Astrocyte of the cerebellum (primary cell): ENCODE measurements at regions not wholly inside any gene's neighbourhood (a gene's known extent, or its start where the extent isn't known, plus 50 kb on each side); places are given as distances from the start of the nearest gene placed in this dataset.
"Not testable (repeated sequence)": the region's sequence is repeated elsewhere in the genome, so short reads cannot be mapped to it uniquely, and the experiment has no call there.

Experiments
- DNase-seq: peaks from one replicate; pipeline ENCODE4 v3.0.0-alpha.2; 2011; ENCODE audit warnings: low read depth
- H3K4me3 ChIP-seq: 2 replicates; pipeline ENCODE4 v1.5.1; 2011; ENCODE audit warnings: mild to moderate bottlenecking, low read depth, low read length, moderate library complexity
- CTCF ChIP-seq: IDR thresholded peaks from 2 replicates; pipeline ENCODE4 v1.5.1; 2012; ENCODE audit warnings: low read length, low read depth, moderate library complexity, mild to moderate bottlenecking; ENCODE audit errors: missing control alignments
- in situ Hi-C: cut with HindIII; loops from 2 replicates; pipeline ENCODE4 v1.10.0; 2017; ENCODE audit warnings: low sequenced_read_pairs

GRCh38 chrX:136950211-136950610 lies 69.7 kb upstream of the RBMX start:
- in situ Hi-C loops = no loop called here
- H3K4me3 ChIP-seq = no peak overlapping the region
- TF ChIP-seq CTCF = no peak
- no peak for DNase-seq

GRCh38 chrX:136941396-136942337 lies 61.1 kb upstream of the RBMX start:
- DNase-seq = no peak
- no peak for TF ChIP-seq CTCF
- in situ Hi-C loops = no loop called here
- H3K4me3 ChIP-seq = no peak overlapping the region

GRCh38 chrX:136936183-136936549 lies 55.6 kb upstream of the RBMX start:
- no peak overlapping the region for H3K4me3 ChIP-seq
- TF ChIP-seq CTCF = no peak
- no peak for DNase-seq
- in situ Hi-C loops = no loop called here

GRCh38 chrX:136935533-136936182 lies 55.1 kb upstream of the RBMX start:
- H3K4me3 ChIP-seq, in situ Hi-C loops, DNase-seq: not testable (repeated sequence)

GRCh38 chrX:136934652-136935051 lies 54.1 kb upstream of the RBMX start:
- DNase-seq, in situ Hi-C loops, H3K4me3 ChIP-seq: not testable (repeated sequence)

- no peak for DNase-seq
- in situ Hi-C loops = no loop called here
- no peak for TF ChIP-seq CTCF
- H3K4me3 ChIP-seq = no peak overlapping the region
Measured at GRCh38 chrX:136933611-136934145, 53.2 kb upstream of the RBMX start.

GRCh38 chrX:136931661-136932060 lies 51.1 kb upstream of the RBMX start:
- no peak for TF ChIP-seq CTCF
- DNase-seq = no peak
- no peak overlapping the region for H3K4me3 ChIP-seq
- in situ Hi-C loops = no loop called here
